H1 (cell line): ENCODE measurements at regions not wholly inside any gene's neighbourhood (a gene's known extent, or its start where the extent isn't known, plus 50 kb on each side); places are given as distances from the start of the nearest gene placed in this dataset.

Experiments
- ASH2L ChIP-seq: fragments of 200-600, 300-600 bp; sonication (generic); IDR thresholded peaks from one replicate; pipeline ENCODE4 v1.7.1; 2017; ENCODE audit warnings: low read length
- ATF2 ChIP-seq: IDR thresholded peaks from 2 replicates; pipeline ENCODE4 v1.6.1; 2012; ENCODE audit warnings: low read length, inconsistent platforms
- CEBPB ChIP-seq: IDR thresholded peaks from 2 replicates; pipeline ENCODE4 v1.6.1; 2012; ENCODE audit warnings: low read depth, low read length
- CTCF ChIP-seq, 3 experiments: IDR thresholded peaks; 1 replicate in 2 of 3; 2 replicates in 1 of 3; pipeline versions ENCODE4 v1.5.1 to v1.6.1; 2011; ENCODE audit warnings: low read length in 3 of 3, mild to moderate bottlenecking in 3 of 3, inconsistent platforms in 2 of 3, low read depth in 1 of 3, moderate library complexity in 1 of 3; ENCODE audit not compliant: insufficient read depth in 1 of 3; ENCODE audit errors: control extremely low read depth in 1 of 3
- EP300 ChIP-seq, 2 experiments: IDR thresholded peaks; 1 replicate in 1 of 2; 2 replicates in 1 of 2; pipeline ENCODE4 v1.6.1; 2011 to 2012; ENCODE audit warnings: low read depth in 2 of 2, low read length in 2 of 2, mild to moderate bottlenecking in 2 of 2, borderline replicate concordance in 1 of 2, inconsistent platforms in 1 of 2, moderate library complexity in 1 of 2
- HDAC2 ChIP-seq, 2 experiments: fragments of 300-600 bp in 1 of 2; sonication (generic) in 1 of 2; IDR thresholded peaks; 2 replicates each; pipeline ENCODE4 v1.6.1; 2011 to 2012; ENCODE audit warnings: low read depth in 2 of 2, low read length in 2 of 2, mild to moderate bottlenecking in 2 of 2, moderate library complexity in 2 of 2, borderline replicate concordance in 1 of 2, inconsistent platforms in 1 of 2
- HDAC6 ChIP-seq: IDR thresholded peaks from one replicate; pipeline ENCODE4 v1.7.1; 2012; ENCODE audit warnings: low read depth, mild to moderate bottlenecking, inconsistent platforms, low read length, moderate library complexity
- JUND ChIP-seq: IDR thresholded peaks from 2 replicates; pipeline ENCODE4 v1.6.1; 2011; ENCODE audit warnings: mild to moderate bottlenecking, improper control_type of control experiment, low read length
- KDM5A ChIP-seq: fragments of 200-600 bp; IDR thresholded peaks from 2 replicates; pipeline ENCODE4 v1.7.1; 2012; ENCODE audit warnings: mild to moderate bottlenecking, low read length, inconsistent platforms, mixed read lengths
- NRF1 ChIP-seq: IDR thresholded peaks from 2 replicates; pipeline ENCODE4 v1.6.1; 2011; ENCODE audit warnings: mild to moderate bottlenecking, low read depth, low read length, improper control_type of control experiment
- RNF2 ChIP-seq: fragments of 200-900, 300-1000 bp; sonication (generic); IDR thresholded peaks from 2 replicates; pipeline ENCODE4 v1.7.1; 2016; ENCODE audit warnings: borderline replicate concordance, low read depth, mild to moderate bottlenecking, antibody characterized with exemption, low read length; ENCODE audit not compliant: poor library complexity, severe bottlenecking; ENCODE audit errors: missing control alignments
- SIRT6 ChIP-seq: IDR thresholded peaks from one replicate; pipeline ENCODE4 v1.7.1; 2012; ENCODE audit warnings: low read length, inconsistent platforms
- TAF1 ChIP-seq: IDR thresholded peaks from 2 replicates; pipeline ENCODE4 v1.6.1; 2011; ENCODE audit warnings: mild to moderate bottlenecking, low read depth, low read length
- TF ChIP-seq, protein P1 (sequence below): IDR thresholded peaks from 2 replicates; pipeline ENCODE4 v1.6.1; 2012; ENCODE audit warnings: inconsistent platforms

DNA sequence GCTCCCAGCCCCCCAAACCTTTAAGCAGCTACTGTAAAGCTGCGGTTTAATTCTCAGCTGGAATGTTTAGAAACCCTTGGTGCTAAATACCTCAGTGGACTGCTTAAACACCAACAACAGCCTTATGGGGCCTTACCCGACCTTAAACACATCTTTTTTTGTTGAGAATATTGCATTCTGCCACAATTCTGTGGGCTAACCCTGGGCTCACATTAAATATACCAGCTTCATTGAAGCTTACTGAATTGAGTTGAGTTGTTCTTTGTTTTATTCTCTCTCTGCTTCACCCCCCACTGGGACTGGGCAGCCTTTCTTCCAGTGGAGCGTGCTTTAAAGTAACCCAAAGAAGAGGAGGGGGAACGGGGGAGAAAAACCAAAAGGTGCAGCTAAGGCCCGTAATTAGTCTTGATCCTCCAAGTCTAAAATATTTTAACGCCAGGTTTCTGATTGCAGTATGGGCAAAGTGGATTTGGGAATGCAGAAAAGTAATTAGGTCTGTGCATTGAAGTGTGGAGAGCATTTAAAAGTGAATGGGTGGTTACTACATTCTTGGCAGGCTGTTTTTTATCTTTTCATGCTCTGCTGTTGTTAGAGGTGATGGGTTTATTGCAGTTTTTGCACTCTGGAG lies 281.2 kb downstream of the NR2F1-AS1 start (continued):
- no peak for TF ChIP-seq KDM5A
- TF ChIP-seq ATF2, result no peak
- TF ChIP-seq RNF2, result no peak
- TF ChIP-seq JUND, result no peak
- TF ChIP-seq CTCF (IDR thresholded peaks at IDR 0.05; ENCODE audit: control extremely low read depth in 1 of 3, insufficient read depth in 1 of 3, low read depth in 1 of 3, low read length in 3 of 3), result no peak
- no peak for TF ChIP-seq HDAC2 (IDR thresholded peaks at IDR 0.05; ENCODE audit: borderline replicate concordance in 1 of 2, low read depth in 2 of 2, low read length in 2 of 2)
- TF ChIP-seq HDAC6, result no peak
- TF ChIP-seq, protein P1, sequence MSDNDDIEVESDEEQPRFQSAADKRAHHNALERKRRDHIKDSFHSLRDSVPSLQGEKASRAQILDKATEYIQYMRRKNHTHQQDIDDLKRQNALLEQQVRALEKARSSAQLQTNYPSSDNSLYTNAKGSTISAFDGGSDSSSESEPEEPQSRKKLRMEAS, result no peak
- TF ChIP-seq NRF1, result no peak
- TF ChIP-seq TAF1, result no peak
- TF ChIP-seq ASH2L, result peak; percentile 55
- no peak for TF ChIP-seq CEBPB
- no peak for TF ChIP-seq SIRT6
- TF ChIP-seq EP300 (IDR thresholded peaks at IDR 0.05; ENCODE audit: borderline replicate concordance in 1 of 2, low read depth in 2 of 2, low read length in 2 of 2), result no peak
- TF ChIP-seq, all 59 proteins: peak for 5
